ENCODE measurements at regions not wholly inside any gene's neighbourhood (a gene's known extent, or its start where the extent isn't known, plus 50 kb on each side); places are given as distances from the start of the nearest gene placed in this dataset.
"Not testable (repeated sequence)": the region's sequence is repeated elsewhere in the genome, so short reads cannot be mapped to it uniquely, and the experiment has no call there.

DNA sequence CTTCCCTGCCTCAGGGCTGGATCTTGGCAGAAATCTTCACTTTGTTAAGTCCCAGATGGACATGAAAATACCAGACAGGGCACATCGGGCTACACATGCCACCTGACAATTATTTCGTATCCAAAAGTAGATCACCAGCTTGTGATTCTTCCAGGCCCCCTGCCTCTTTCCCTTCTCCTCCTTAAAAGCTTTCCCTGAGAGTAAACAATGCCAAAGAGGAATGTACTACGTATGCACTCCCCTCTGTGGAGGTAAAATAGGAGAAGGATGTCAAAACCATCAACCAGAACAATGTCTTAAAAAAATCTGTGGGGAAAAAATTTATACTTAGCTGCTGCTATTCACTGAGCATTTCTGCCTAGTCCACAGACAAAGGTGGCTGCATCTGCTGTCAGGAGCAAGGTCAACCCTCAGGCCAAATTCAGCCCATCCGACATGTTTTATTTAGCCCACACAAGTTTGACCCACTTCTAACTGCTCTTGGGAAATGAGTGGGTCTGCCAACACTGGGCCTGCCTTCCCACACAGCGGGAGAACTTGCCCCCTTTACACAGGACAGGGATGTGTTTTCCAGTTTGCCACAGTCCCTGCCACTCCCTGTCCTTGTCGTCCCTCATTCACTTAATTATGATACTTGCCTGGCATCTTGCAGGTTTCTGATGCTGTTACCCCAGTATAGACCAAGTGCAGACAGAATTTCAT, 165.8 kb upstream of the NBPF9 start:
- not testable (repeated sequence) for H3K27ac ChIP-seq; ATAC-seq (ENCODE audit: low FRiP score in 2 of 2); H3K4me3 ChIP-seq; H3K9me3 ChIP-seq; H3K27me3 ChIP-seq; H3K4me1 ChIP-seq; DNase-seq; H3K36me3 ChIP-seq
- WGBS, 2 donors: no CpG with 5 or more reads among the region's 6 CpGs

DNA sequence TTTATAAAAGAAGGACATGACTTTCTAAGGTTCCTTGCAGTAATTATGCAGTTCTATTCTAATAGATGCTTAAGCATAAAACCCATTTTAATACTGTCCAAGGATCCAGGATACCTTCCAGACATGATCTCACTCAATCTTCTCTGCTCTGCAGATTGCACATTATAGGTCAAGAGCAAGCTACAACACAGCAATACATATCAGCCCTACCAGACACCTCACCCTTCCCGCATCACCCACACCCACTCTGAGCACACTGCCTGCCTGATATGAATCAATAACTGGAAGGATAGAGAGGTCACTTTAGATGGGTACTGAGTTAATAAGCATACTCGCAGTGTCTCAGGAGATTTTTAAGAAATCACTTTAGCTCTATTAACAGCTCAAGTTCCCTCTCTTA, 166.5 kb upstream of the NBPF9 start:
- not testable (repeated sequence) for H3K4me1 ChIP-seq, H3K27me3 ChIP-seq, H3K27ac ChIP-seq, H3K9me3 ChIP-seq, H3K4me3 ChIP-seq, DNase-seq, H3K36me3 ChIP-seq
- peak in 1 of 2 donors; percentile 82 for ATAC-seq (ENCODE audit: low FRiP score in 2 of 2)
- no CpG with 5 or more reads among the region's 2 CpGs for WGBS, 2 donors

DNA sequence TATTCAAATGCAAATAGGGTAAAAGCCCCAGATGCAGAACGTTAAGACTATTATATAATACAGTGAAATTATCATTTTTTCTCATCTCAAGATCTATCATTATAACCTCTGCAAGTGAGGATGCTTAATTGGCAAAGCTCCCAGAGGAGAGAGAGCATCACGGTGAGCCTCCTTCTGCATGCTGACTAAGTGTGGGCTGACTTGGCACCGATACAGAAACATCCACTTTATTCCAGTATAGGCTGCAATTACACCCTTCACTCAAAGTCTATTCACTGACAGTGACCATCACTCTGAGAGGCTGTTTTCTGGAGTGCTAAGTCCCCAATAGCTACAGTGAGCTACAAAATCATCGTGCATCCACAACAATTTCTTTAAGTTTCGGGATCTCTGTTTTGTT, 171.1 kb upstream of the NBPF9 start:
- not testable (repeated sequence) for H3K9me3 ChIP-seq; DNase-seq; H3K36me3 ChIP-seq; H3K4me1 ChIP-seq; H3K27ac ChIP-seq; H3K27me3 ChIP-seq; H3K4me3 ChIP-seq; ATAC-seq (ENCODE audit: low FRiP score in 2 of 2)
- 75 to 91% methylated on average over 2 of the region's 5 CpGs for WGBS, 2 donors

DNA sequence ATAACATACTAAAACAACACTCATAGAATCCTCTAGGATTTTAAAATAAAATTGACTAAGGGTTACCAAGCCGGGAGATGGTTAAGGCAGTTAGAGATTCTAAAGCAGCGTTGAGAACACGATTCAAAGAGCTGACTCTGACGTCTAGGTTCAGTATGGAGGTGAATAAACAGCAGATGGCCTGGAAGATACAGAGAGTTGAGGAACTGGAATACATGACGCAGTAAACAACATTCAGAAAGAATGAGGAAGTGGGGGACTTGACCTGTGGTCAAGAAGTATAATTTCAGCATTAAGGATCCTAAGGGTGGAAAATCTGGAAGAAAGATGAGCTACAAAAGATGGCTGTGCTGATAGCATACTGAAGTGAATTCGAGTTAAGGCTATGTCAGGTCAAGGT, 172.5 kb upstream of the NBPF9 start:
- H3K9me3 ChIP-seq, H3K27me3 ChIP-seq, H3K4me1 ChIP-seq, H3K4me3 ChIP-seq, H3K36me3 ChIP-seq, H3K27ac ChIP-seq, DNase-seq: not testable (repeated sequence)
- WGBS, 2 donors: no CpG with 5 or more reads among the region's 6 CpGs
- peak in 1 of 2 donors; percentile 75 for ATAC-seq (ENCODE audit: low FRiP score in 2 of 2)

DNA sequence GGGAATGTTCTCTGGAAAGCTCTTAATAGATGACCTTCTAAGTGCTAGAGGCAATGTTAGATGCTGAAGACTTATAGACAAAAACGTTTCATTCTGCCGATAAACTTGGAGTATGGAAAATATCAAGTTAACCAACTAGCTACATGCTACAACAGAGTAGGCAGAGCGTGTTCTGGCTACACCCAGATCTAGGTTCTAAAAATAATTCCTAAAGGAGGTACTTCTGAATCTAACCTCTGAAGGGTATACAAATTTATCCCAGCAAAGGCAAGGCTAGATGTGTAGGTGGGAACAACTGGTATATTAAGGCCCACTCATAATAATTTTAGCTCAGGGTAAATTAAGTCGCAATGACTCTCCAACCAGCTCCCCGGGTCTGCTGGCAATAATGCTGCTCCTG, 173.1 kb upstream of the NBPF9 start:
- H3K36me3 ChIP-seq; DNase-seq; H3K9me3 ChIP-seq; ATAC-seq (ENCODE audit: low FRiP score in 2 of 2); H3K4me3 ChIP-seq; H3K27me3 ChIP-seq; H3K27ac ChIP-seq; H3K4me1 ChIP-seq: not testable (repeated sequence)
- no CpG with 5 or more reads among the region's 5 CpGs for WGBS, 2 donors

DNA sequence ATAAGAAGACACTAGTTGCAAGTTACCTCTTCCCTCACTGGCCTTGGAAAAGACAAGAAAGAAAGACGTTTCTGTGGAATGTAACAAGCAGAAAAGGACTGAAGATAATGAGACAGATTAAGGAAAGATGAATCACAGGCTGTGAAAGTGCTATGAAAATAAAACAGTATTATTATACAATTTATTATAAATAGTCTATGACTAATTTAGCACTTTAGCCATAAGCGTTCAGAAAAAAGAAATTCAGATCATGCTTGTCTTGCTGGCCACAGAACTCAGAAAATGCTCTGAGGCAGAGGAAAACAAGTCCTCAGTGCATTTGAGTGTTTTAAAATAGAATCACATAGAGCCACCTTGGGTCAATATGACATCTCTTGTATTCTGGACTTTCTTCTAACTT, 174.8 kb upstream of the NBPF9 start:
- peak in 1 of 2 donors; percentile 21 for ATAC-seq (ENCODE audit: low FRiP score in 2 of 2)
- not testable (repeated sequence) for H3K36me3 ChIP-seq, H3K27ac ChIP-seq, H3K4me1 ChIP-seq, H3K4me3 ChIP-seq, H3K27me3 ChIP-seq, H3K9me3 ChIP-seq, DNase-seq
- no CpG with 5 or more reads among the region's 2 CpGs for WGBS, 2 donors

DNA sequence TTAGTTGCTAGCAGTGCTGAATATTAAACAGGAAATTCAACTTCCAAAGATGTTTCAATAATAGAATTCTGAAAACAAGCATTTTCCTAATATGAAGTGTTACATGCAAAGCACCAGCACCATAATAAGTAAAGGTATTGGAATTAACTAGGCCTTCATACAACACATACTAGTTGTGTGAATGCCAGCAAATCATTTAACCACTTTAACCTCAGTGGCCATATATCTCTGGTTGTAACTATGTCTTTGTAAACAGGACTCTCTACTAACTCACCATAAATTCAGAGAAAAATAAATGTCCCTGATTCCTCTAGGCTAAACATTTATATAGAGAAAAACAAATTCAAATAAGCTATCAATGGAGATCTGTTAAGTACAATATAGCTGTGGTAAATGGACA, 175.7 kb upstream of the NBPF9 start:
- not testable (repeated sequence) for ATAC-seq (ENCODE audit: low FRiP score in 2 of 2); H3K27ac ChIP-seq; H3K9me3 ChIP-seq; H3K4me3 ChIP-seq; H3K4me1 ChIP-seq; DNase-seq; H3K27me3 ChIP-seq; H3K36me3 ChIP-seq

DNA sequence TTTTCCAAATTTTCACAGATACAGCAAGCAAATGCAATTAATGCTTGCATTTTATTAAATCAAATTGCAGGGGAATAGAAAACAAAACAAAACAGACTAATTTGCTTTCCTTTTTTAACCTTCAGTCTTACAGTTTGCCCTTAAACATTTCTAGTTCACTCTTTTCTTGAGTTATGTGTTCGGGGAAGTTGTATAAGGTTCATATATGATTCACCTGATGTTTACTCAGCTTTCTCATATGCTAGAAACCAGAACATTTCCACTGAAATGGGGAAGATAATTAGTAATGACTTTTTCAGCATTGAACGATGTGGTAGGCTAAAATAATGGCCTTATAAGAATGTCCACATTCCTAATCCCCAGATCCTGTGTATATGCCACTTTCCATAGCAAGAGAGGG, 176.2 kb upstream of the NBPF9 start:
- WGBS, 2 donors: 100% methylated on average over 1 of the region's 2 CpGs
- H3K4me1 ChIP-seq; H3K27me3 ChIP-seq; H3K36me3 ChIP-seq; H3K9me3 ChIP-seq; DNase-seq; ATAC-seq (ENCODE audit: low FRiP score in 2 of 2); H3K4me3 ChIP-seq; H3K27ac ChIP-seq: not testable (repeated sequence)

DNA sequence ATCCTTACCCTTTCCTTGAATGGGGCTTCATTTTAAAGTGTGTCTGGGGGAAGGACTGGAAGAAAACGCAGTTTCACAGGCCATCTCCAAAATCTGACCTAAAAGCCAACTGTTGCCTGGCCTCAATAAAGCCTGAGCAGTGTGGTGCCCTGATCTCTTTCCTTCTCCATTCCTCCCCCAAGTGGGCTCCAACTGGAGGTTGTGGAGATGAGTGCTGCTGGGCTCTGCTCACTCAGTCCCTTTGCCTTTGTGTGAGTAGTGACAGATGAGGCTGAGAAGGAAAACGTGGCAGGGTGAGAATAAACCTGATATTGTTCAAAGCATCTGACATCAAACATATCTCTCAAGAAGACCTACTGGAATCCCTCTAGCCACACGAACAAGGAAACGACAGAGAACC, 181.4 kb upstream of the NBPF9 start:
- not testable (repeated sequence) for H3K9me3 ChIP-seq, H3K4me1 ChIP-seq, H3K4me3 ChIP-seq, DNase-seq, H3K27ac ChIP-seq, H3K36me3 ChIP-seq, H3K27me3 ChIP-seq
- peak in 1 of 2 donors; percentile 62 for ATAC-seq (ENCODE audit: low FRiP score in 2 of 2)
- WGBS, 2 donors: no CpG with 5 or more reads among the region's 4 CpGs

DNA sequence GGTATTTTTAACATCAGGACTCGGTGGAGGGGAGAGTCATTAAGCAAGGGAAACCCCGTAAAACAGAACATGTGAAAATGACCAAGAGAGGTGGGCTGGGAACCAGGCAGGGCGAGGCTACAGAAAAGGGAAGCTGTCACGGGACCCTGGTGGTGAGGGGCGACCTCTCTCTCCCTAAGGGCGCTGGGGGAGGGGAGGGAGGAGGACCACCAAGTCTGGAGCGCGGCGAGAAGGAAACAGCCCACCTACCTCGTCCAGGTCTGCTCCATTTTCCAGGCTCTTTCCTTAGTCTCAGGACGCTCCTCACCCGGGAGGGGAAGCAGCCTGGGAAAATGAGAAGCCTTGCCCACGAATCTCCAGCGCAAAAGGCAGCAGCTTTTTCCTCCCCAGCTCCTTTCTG, 181.9 kb upstream of the NBPF9 start:
- peak; percentile 56 to 60 for ATAC-seq (ENCODE audit: low FRiP score in 2 of 2)

DNA sequence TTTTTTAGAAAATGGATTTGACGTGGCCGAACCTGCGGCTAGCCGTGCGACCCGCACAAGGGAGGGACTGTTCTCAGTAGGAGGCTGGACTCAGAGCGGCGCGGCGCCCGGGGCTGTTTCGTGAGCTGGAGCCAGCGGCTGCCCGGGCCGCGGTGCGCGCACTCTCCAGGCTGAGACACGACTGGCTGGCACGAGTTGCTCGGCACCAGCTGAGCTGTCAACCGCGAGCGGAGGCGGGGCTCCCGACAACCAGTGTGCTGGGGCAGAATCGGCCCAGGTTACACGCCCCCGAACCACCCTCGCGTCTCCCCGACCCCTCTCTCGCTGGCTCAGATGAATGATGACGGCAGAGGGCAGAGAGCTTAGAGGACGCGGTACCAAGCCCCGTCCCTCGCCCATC, 182.3 kb upstream of the NBPF9 start:
- H3K9me3 ChIP-seq, H3K4me1 ChIP-seq, H3K27me3 ChIP-seq, H3K36me3 ChIP-seq, H3K27ac ChIP-seq: not testable (repeated sequence)
- no CpG with 5 or more reads among the region's 38 CpGs for WGBS, 2 donors
- ATAC-seq (ENCODE audit: low FRiP score in 2 of 2) (peak; percentile 86 to 95), DNase-seq (peak in 1 of 2 donors; percentile 21)
- peak overlapping the region in 2 of 4 donors; percentile 13 to 28 for H3K4me3 ChIP-seq

More for the DNA sequence above, 181.9 kb upstream of the NBPF9 start:
- DNase-seq, H3K27me3 ChIP-seq, H3K27ac ChIP-seq, H3K36me3 ChIP-seq, H3K4me1 ChIP-seq, H3K9me3 ChIP-seq, H3K4me3 ChIP-seq: not testable (repeated sequence)
- WGBS, 2 donors: no CpG with 5 or more reads among the region's 14 CpGs

DNA sequence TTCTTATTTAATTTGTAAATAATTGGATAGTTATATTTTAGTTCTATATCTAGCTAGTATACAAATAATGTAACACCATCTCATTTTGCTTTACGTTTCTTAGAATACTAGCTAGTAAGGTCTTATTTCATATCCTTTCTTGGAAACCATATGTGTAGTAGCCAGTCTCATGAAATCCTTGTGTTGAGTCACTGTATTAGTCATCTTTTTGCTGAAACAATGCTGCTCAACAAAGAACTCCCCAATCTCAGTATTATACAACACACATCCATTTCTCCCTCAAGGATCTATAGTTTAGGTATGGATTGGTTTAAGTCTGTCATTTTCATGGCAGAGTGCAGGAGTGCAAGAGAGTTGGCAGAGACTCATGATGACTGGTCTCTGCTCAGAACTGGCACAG, 185.2 kb upstream of the NBPF9 start:
- WGBS, 2 donors: 79 to 86% methylated on average over 1 of the region's 1 CpG
- H3K27me3 ChIP-seq; H3K27ac ChIP-seq; H3K4me3 ChIP-seq; H3K4me1 ChIP-seq; H3K36me3 ChIP-seq; ATAC-seq (ENCODE audit: low FRiP score in 2 of 2); H3K9me3 ChIP-seq; DNase-seq: not testable (repeated sequence)

DNA sequence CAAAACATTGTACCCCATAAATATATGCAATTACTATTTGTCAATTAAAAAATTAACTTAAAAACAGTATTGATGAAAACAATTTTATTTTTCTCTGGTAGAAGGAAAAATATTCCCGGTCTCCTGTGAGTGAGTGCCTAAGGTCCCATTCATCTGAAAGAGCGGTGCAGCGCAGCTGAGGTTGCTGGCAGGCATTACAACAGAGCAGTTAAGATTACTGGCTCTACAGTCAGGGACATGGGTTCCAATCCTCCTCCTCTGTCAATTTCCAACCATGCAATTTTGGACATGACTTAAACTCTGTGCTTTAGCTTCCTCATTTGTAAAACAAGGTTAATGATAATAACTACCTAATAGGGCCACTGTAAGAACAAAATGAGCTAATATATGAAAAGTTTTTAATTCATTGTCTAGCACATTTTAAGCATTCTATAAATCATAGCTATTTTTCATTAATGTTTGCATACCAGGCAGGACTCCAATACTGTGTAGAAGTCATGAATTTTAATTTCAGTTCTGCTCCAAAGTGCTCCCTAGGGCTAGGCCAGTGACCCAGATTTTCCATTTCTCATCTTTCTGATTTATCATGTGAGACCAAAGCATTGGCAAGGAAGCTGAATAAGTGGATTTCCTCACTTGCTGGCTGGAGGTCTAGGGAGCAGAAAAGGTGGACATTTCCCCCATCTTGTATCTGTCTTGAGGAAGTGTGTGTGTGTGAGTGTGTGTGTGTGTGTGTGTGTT, 174.2 kb upstream of the NBPF19 start:
- WGBS, 2 donors: no CpG with 5 or more reads among the region's 3 CpGs
- H3K4me3 ChIP-seq, H3K27me3 ChIP-seq, H3K27ac ChIP-seq, H3K36me3 ChIP-seq, H3K4me1 ChIP-seq, H3K9me3 ChIP-seq, DNase-seq: not testable (repeated sequence)
- ATAC-seq (ENCODE audit: low FRiP score in 2 of 2): peak in 1 of 2 donors; percentile 71

DNA sequence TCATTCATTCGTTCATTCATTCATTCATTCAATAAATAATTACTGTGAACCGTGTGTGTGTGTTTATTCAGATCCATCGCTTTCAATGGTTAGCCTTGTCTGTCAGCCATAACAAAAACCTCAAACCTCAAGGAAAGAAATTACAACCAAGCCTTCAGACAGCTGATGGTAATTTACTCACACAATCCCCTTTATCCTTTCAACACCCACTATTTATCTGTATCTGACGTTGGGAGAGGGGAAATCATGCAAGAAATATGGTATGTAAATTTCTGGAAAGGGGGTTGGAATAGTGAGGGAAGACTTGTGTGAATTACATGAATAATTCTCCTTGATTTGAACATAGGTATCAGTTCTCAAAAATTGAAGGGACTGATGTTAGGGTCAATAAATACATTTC, 173.6 kb upstream of the NBPF19 start:
- H3K4me1 ChIP-seq; H3K9me3 ChIP-seq; DNase-seq; H3K27ac ChIP-seq; H3K4me3 ChIP-seq; H3K36me3 ChIP-seq; H3K27me3 ChIP-seq; ATAC-seq (ENCODE audit: low FRiP score in 2 of 2): not testable (repeated sequence)
- WGBS, 2 donors: 64 to 70% methylated on average over 3 of the region's 4 CpGs
